PFSK-1 (cell line): ENCODE measurements at regions not wholly inside any gene's neighbourhood (a gene's known extent, or its start where the extent isn't known, plus 50 kb on each side); places are given as distances from the start of the nearest gene placed in this dataset.

ENCODE experiments used
- FOXP2 ChIP-seq: optimal IDR thresholded peaks from 2 replicates; pipeline ENCODE3; 2011; ENCODE audit warnings: borderline replicate concordance, control low read depth, inconsistent platforms; ENCODE audit not compliant: insufficient read depth; ENCODE audit errors: extremely low read length, extremely low read depth
- POLR2AphosphoS5 ChIP-seq: IDR thresholded peaks from 2 replicates; pipeline ENCODE4 v1.6.1; 2012; ENCODE audit warnings: low read depth, mild to moderate bottlenecking, control low read depth, low read length, moderate library complexity
- REST ChIP-seq, 2 experiments: IDR thresholded peaks; 2 replicates each; pipeline versions ENCODE4 v1.6.1 to v1.8.0; 2011 to 2012; ENCODE audit warnings: low read depth in 2 of 2, low read length in 2 of 2, control low read depth in 1 of 2, inconsistent platforms in 1 of 2, mild to moderate bottlenecking in 1 of 2, moderate library complexity in 1 of 2; ENCODE audit not compliant: insufficient read depth in 1 of 2
- SIN3A ChIP-seq: IDR thresholded peaks from 2 replicates; pipeline ENCODE4 v1.6.1; 2012; ENCODE audit warnings: mild to moderate bottlenecking, low read length, moderate library complexity, borderline replicate concordance; ENCODE audit not compliant: insufficient read depth
- TAF1 ChIP-seq: IDR thresholded peaks from 2 replicates; pipeline ENCODE4 v1.6.1; 2012; ENCODE audit warnings: low read length, control low read depth, borderline replicate concordance; ENCODE audit not compliant: insufficient read depth

DNA sequence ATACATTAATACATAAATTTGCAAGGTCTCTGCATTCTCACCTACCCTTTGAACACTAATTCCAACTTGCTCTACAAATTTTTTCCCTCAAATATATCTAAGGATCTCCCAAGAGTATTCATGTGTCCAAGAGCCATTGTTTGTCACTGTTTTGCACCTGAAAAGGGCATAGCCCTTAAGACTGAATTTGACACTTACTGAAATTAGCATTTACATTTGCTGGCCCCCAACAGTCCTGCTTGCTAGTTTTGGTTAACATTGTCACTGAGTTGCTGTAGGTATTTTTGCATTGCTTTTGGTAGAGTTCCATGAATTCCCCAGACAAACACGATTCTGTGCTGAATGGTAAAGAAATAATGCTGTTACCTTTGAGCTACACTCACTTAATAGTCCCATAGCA is 57.3 kb downstream of the KCNA4 start:
- TF ChIP-seq REST (IDR thresholded peaks at IDR 0.05; ENCODE audit: insufficient read depth in 1 of 2, low read depth in 2 of 2, low read length in 2 of 2) = no peak
- TF ChIP-seq SIN3A = no peak
- TF ChIP-seq FOXP2 = no peak
- no peak for TF ChIP-seq POLR2AphosphoS5
- TF ChIP-seq TAF1 = no peak

DNA sequence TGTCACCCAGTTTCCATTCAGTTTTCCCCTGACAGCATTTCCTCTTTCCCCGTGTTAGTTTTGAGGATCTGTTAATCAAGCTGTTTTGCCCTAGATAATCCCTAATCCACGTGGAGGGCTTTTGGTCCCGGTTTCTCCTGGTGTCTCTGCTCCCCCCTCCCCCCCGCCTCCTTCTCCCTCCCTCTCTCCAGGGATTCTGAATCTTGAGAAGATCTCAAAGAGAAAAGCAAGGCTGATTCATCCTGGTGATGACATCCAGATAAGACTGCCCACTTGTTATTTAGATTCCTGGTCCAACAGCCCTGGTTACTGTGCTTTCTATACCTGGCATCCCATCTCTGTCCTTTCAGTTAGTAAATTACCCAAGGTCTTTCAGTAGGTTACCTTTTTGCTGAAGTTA is 59.4 kb downstream of the KCNA4 start:
- TF ChIP-seq POLR2AphosphoS5 (no peak), REST (IDR thresholded peaks at IDR 0.05; ENCODE audit: insufficient read depth in 1 of 2, low read depth in 2 of 2, low read length in 2 of 2) (no peak), FOXP2 (no peak), SIN3A (no peak), TAF1 (no peak)

DNA sequence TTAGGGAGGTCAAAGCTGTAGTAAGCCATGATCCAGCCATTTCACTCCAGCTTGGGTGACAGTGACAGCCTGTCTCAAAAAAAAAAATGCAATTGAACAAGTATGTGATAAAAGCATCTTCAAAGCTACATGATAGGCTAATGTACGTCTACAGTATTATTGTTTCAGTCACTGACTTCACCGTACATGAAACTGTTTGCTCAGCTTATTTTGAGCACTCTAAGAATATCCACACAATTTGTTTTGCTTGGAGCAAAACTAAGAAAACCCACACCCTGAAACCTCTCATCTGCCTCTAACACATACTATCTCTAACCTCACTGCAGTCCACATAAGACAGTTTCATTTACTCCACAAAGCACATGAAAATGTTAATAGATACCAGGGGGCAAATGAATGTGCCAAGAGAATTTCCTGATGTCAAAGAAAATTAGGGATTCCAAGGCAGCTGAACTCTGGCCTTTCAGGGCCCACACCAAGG is 60.7 kb downstream of the KCNA4 start:
- no peak for TF ChIP-seq POLR2AphosphoS5
- TF ChIP-seq SIN3A = no peak
- TF ChIP-seq REST (IDR thresholded peaks at IDR 0.05; ENCODE audit: insufficient read depth in 1 of 2, low read depth in 2 of 2, low read length in 2 of 2) = no peak
- TF ChIP-seq TAF1 = no peak
- no peak for TF ChIP-seq FOXP2

- TF ChIP-seq FOXP2 (no peak), REST (IDR thresholded peaks at IDR 0.05; ENCODE audit: insufficient read depth in 1 of 2, low read depth in 2 of 2, low read length in 2 of 2) (no peak), TAF1 (no peak), SIN3A (no peak), POLR2AphosphoS5 (no peak)
Observed at GRCh38 chr11:29943347-29943746, 73.5 kb downstream of the KCNA4 start.

DNA sequence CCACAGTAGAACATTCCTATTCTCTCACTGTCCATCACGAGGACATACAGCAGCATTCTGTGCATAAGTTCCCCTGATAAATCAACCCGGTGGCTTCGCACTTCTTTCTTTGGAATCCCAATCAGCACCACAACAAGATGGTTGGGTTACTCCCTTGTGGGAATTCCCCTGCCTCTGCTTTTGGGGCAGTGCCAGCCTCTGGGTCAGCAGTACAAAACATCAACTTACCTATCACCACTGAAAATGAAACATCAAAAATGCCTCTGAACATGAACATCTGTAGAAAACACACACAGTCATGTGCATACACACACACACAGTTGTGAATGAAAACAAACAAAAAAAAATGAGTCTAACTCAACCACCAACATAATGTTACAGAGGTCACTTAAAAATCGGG is 79.3 kb downstream of the KCNA4 start:
- TF ChIP-seq POLR2AphosphoS5 (no peak), TAF1 (no peak)
